ENCODE measurements at regions not wholly inside any gene's neighbourhood (a gene's known extent, or its start where the extent isn't known, plus 50 kb on each side); places are given as distances from the start of the nearest gene placed in this dataset.

GRCh38 chr14:87797001-87797400 lies 196.0 kb downstream of the GALC start:
- TF ChIP-seq CTCF (conservative IDR thresholded peaks at IDR 0.05; ENCODE audit: low read depth in 2 of 2) (no peak), REST (IDR thresholded peaks at IDR 0.05; ENCODE audit: unreplicated experiment) (no peak)

Measured in GM23338 (cell line).